HFFc6 (cell line): ENCODE measurements at regions not wholly inside any gene's neighbourhood (a gene's known extent, or its start where the extent isn't known, plus 50 kb on each side); places are given as distances from the start of the nearest gene placed in this dataset.

ENCODE experiments used
- DNase-seq: peaks from one replicate; pipeline ENCODE4 v3.0.0-alpha.2; 2018
- H3K27ac Mint-ChIP-seq: 2 replicates; pipeline ENCODE4 v1.8.0; 2020; ENCODE audit warnings: mild to moderate bottlenecking, mixed read lengths
- H3K27me3 Mint-ChIP-seq: 2 replicates; pipeline ENCODE4 v1.8.0; 2021; ENCODE audit warnings: mild to moderate bottlenecking, moderate library complexity, mixed read lengths; ENCODE audit not compliant: insufficient read depth
- H3K36me3 Mint-ChIP-seq: 2 replicates; pipeline ENCODE4 v1.8.0; 2021; ENCODE audit warnings: low read depth, mixed read lengths
- H3K4me1 Mint-ChIP-seq: 2 replicates; pipeline ENCODE4 v1.8.0; 2020; ENCODE audit warnings: low read depth, mixed read lengths
- H3K4me3 Mint-ChIP-seq: 2 replicates; pipeline ENCODE4 v1.8.0; 2020; ENCODE audit warnings: mild to moderate bottlenecking, moderate library complexity, mixed read lengths
- H3K9me3 Mint-ChIP-seq: 2 replicates; pipeline ENCODE4 v1.8.0; 2020; ENCODE audit warnings: mild to moderate bottlenecking, mixed read lengths
- CTCF ChIP-seq: fragments of 200-600 bp; sonication (generic); IDR thresholded peaks from 2 replicates; pipeline ENCODE4 v1.5.0; 2021; ENCODE audit warnings: antibody characterized with exemption, mild to moderate bottlenecking

GRCh38 chr5:58121391-58121790 lies 338.5 kb downstream of the PLK2 start:
- DNase-seq = no peak
- Mint-ChIP-seq H3K36me3 (no peaks in the 10 kb centered on the region), H3K9me3 (no peaks in the 10 kb centered on the region), H3K4me3 (no peak overlapping the region), H3K27ac (no peak overlapping the region), H3K4me1 (peaks cover 4% of the 10 kb centered on the region; the same call in 1 of the 2 replicates), H3K27me3 (no peaks in the 10 kb centered on the region)
- TF ChIP-seq CTCF = no peak

GRCh38 chr5:58117542-58117941 lies 342.3 kb downstream of the PLK2 start:
- peaks cover 30% of the 10 kb centered on the region for H3K4me1 Mint-ChIP-seq
- DNase-seq = no peak
- no peaks in the 10 kb centered on the region for H3K27me3 Mint-ChIP-seq

GRCh38 chr5:58116346-58116745 lies 343.5 kb downstream of the PLK2 start:
- H3K27me3 Mint-ChIP-seq = no peaks in the 10 kb centered on the region
- TF ChIP-seq CTCF = no peak

More at GRCh38 chr5:58117542-58117941, 342.3 kb downstream of the PLK2 start:
- no peaks in the 10 kb centered on the region for H3K36me3 Mint-ChIP-seq
- H3K9me3 Mint-ChIP-seq = no peaks in the 10 kb centered on the region
- TF ChIP-seq CTCF = no peak
- no peak overlapping the region for H3K4me3 Mint-ChIP-seq
- no peak overlapping the region for H3K27ac Mint-ChIP-seq

GRCh38 chr5:58115811-58116210 lies 344.1 kb downstream of the PLK2 start:
- H3K36me3 Mint-ChIP-seq = no peaks in the 10 kb centered on the region
- no peaks in the 10 kb centered on the region for H3K27me3 Mint-ChIP-seq
- TF ChIP-seq CTCF = no peak
- H3K4me1 Mint-ChIP-seq = peaks cover 30% of the 10 kb centered on the region
- no peaks in the 10 kb centered on the region for H3K9me3 Mint-ChIP-seq
- H3K4me3 Mint-ChIP-seq = no peak overlapping the region
- no peak overlapping the region for H3K27ac Mint-ChIP-seq
- DNase-seq = no peak

More at GRCh38 chr5:58116346-58116745, 343.5 kb downstream of the PLK2 start:
- H3K4me3 Mint-ChIP-seq = no peak overlapping the region
- H3K9me3 Mint-ChIP-seq = no peaks in the 10 kb centered on the region
- H3K36me3 Mint-ChIP-seq = no peaks in the 10 kb centered on the region
- H3K27ac Mint-ChIP-seq = no peak overlapping the region
- no peak for DNase-seq
- H3K4me1 Mint-ChIP-seq = peaks cover 30% of the 10 kb centered on the region

GRCh38 chr5:58114324-58114723 lies 345.6 kb downstream of the PLK2 start:
- no peaks in the 10 kb centered on the region for H3K9me3 Mint-ChIP-seq
- H3K36me3 Mint-ChIP-seq = no peaks in the 10 kb centered on the region
- H3K4me1 Mint-ChIP-seq = peaks cover 30% of the 10 kb centered on the region
- TF ChIP-seq CTCF = no peak
- no peaks in the 10 kb centered on the region for H3K27me3 Mint-ChIP-seq
- peak; percentile 68 for DNase-seq
- peak overlapping the region; percentile 70 for H3K4me3 Mint-ChIP-seq
- H3K27ac Mint-ChIP-seq = peak overlapping the region; percentile 94

- no peak for DNase-seq
- no peak for TF ChIP-seq CTCF
- Mint-ChIP-seq H3K36me3 (no peaks in the 10 kb centered on the region), H3K4me3 (no peak overlapping the region), H3K27me3 (no peaks in the 10 kb centered on the region), H3K9me3 (no peaks in the 10 kb centered on the region), H3K4me1 (peaks cover 31% of the 10 kb centered on the region), H3K27ac (no peak overlapping the region)
These were observed 346.7 kb downstream of the PLK2 start for GRCh38 chr5:58113172-58113571.
